ENCODE measurements at regions not wholly inside any gene's neighbourhood (a gene's known extent, or its start where the extent isn't known, plus 50 kb on each side); places are given as distances from the start of the nearest gene placed in this dataset.

DNA sequence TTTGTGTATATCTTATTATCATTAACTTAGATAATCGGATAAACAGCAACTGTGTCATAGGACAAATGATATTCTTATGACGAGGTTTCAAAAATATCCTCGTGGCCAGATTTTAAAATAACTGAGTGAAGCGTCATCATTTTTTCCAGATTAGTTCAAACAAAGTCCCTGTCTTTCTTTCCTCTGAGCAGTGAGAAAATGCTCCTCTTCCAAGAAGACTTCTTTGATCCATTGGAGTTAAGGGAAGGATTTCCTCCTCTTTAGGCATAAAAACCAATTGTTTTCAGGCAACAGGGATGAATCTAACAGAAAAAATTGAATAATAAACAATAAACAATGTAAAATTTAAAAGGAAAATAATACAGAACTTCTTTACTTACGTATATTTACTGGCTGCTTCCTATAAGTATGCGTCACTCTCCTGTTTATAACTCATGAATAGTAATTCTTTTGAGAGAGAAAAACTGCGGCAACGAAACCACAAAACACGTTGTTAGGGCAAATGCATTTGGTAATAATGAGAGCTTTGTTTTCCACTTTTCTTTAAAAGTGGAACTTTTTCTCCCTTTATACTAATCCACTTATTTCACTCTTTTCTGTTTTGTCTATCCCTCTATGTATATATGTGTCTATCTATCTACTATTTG, 419.4 kb upstream of the ONECUT1 start:
- TF ChIP-seq EZH2phosphoT487 (IDR thresholded peaks at IDR 0.05; ENCODE audit: low read depth, severe bottlenecking, unreplicated experiment) (no peak), EZH2 (IDR thresholded peaks at IDR 0.05; ENCODE audit: borderline replicate concordance) (no peak)
- TF ChIP-seq, protein P1, sequence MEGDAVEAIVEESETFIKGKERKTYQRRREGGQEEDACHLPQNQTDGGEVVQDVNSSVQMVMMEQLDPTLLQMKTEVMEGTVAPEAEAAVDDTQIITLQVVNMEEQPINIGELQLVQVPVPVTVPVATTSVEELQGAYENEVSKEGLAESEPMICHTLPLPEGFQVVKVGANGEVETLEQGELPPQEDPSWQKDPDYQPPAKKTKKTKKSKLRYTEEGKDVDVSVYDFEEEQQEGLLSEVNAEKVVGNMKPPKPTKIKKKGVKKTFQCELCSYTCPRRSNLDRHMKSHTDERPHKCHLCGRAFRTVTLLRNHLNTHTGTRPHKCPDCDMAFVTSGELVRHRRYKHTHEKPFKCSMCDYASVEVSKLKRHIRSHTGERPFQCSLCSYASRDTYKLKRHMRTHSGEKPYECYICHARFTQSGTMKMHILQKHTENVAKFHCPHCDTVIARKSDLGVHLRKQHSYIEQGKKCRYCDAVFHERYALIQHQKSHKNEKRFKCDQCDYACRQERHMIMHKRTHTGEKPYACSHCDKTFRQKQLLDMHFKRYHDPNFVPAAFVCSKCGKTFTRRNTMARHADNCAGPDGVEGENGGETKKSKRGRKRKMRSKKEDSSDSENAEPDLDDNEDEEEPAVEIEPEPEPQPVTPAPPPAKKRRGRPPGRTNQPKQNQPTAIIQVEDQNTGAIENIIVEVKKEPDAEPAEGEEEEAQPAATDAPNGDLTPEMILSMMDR (IDR thresholded peaks at IDR 0.05; ENCODE audit: poor library complexity) = no peak
- H2AFZ ChIP-seq = no peak overlapping the region

DNA sequence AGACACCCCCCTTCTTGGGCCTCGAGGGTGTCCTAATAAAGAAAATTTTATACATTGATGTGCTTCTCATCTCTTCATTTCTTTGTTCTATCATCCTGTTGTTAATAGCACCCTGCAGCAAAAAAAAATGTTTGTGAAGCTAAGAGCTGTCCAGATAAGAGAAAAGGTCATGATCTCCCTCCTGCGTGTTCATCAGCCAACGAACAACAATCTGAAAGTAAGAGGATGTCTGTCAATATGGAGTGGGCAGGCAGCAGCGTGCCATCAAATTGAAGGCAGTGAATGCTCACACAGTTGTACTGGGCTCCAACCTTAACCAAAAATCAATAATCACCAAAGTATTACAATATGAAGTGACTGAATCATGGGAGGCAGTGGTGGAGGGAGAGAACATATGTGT, 418.6 kb upstream of the ONECUT1 start:
- DNase-seq (ENCODE audit: low spot score) = no peak
- no peak for TF ChIP-seq EZH2phosphoT487 (IDR thresholded peaks at IDR 0.05; ENCODE audit: low read depth, severe bottlenecking, unreplicated experiment)
- no peak for TF ChIP-seq EZH2 (IDR thresholded peaks at IDR 0.05; ENCODE audit: borderline replicate concordance)
- TF ChIP-seq, protein P1 (IDR thresholded peaks at IDR 0.05; ENCODE audit: poor library complexity) = no peak
- Histone ChIP-seq H3K4me2 (no peak overlapping the region), H3K27me3 (no peaks in the 10 kb centered on the region), H2AFZ (no peak overlapping the region), H3K4me3 (no peak overlapping the region), H3K9me2 (replicated peaks; ENCODE audit: insufficient read depth) (no peaks in the 10 kb centered on the region), H3K9me3 (ENCODE audit: low read depth) (no peaks in the 10 kb centered on the region), H3K36me3 (replicated peaks; ENCODE audit: insufficient read depth, low read depth) (no peaks in the 10 kb centered on the region), H3K27ac (no peak overlapping the region), H3K79me2 (no peaks in the 10 kb centered on the region), H4K20me1 (ENCODE audit: insufficient read depth, poor library complexity, severe bottlenecking) (no peaks in the 10 kb centered on the region), H3K4me1 (ENCODE audit: insufficient read depth) (no peaks in the 10 kb centered on the region)
- WGBS (ENCODE audit: low lambda C conversion rate, missing lambda C conversion rate) = 63% methylated on average over 4 of the region's 4 CpGs

More for the DNA sequence above, 419.4 kb upstream of the ONECUT1 start:
- no peak for DNase-seq (ENCODE audit: low spot score)
- Histone ChIP-seq H3K27me3 (no peaks in the 10 kb centered on the region), H3K4me1 (ENCODE audit: insufficient read depth) (no peaks in the 10 kb centered on the region), H3K4me3 (no peak overlapping the region), H4K20me1 (ENCODE audit: insufficient read depth, poor library complexity, severe bottlenecking) (no peaks in the 10 kb centered on the region), H3K79me2 (no peaks in the 10 kb centered on the region), H3K9me3 (ENCODE audit: low read depth) (no peaks in the 10 kb centered on the region), H3K4me2 (no peak overlapping the region), H3K9me2 (replicated peaks; ENCODE audit: insufficient read depth) (no peaks in the 10 kb centered on the region), H3K27ac (no peak overlapping the region), H3K36me3 (replicated peaks; ENCODE audit: insufficient read depth, low read depth) (no peaks in the 10 kb centered on the region)
- WGBS (ENCODE audit: low lambda C conversion rate, missing lambda C conversion rate) = 91% methylated on average over 9 of the region's 9 CpGs

DNA sequence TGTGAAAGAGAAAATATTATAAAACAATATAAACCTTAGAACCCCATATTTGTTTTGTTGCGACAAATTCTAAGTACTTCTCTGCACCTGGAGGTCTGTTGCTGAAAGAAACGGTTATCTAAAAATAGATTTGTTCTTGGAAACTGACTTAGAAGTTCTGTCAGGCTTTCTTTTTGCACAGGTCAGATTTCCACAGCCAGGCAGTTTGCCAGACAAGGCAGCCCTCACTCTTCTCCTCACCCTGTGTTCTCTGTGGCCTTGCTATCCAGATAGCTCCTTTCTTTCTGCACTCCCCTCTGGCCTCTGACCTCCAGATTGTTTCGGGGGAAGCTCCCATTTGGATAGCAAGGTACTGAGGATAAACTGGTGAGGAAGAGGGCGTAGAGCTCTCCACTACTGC, 413.3 kb upstream of the ONECUT1 start:
- TF ChIP-seq EZH2phosphoT487 (IDR thresholded peaks at IDR 0.05; ENCODE audit: low read depth, severe bottlenecking, unreplicated experiment) = no peak
- TF ChIP-seq EZH2 (IDR thresholded peaks at IDR 0.05; ENCODE audit: borderline replicate concordance) = no peak
- TF ChIP-seq, protein P1 (IDR thresholded peaks at IDR 0.05; ENCODE audit: poor library complexity) = no peak
- no peaks in the 10 kb centered on the region for H3K36me3 ChIP-seq (replicated peaks; ENCODE audit: insufficient read depth, low read depth)
- H4K20me1 ChIP-seq (ENCODE audit: insufficient read depth, poor library complexity, severe bottlenecking) = no peaks in the 10 kb centered on the region
- no peak overlapping the region for H3K27ac ChIP-seq
- H3K4me2 ChIP-seq = no peak overlapping the region
- H2AFZ ChIP-seq = no peak overlapping the region
- no peaks in the 10 kb centered on the region for H3K79me2 ChIP-seq
- no peaks in the 10 kb centered on the region for H3K4me1 ChIP-seq (ENCODE audit: insufficient read depth)
- WGBS (ENCODE audit: low lambda C conversion rate, missing lambda C conversion rate) = 68% methylated on average over 4 of the region's 4 CpGs
- H3K4me3 ChIP-seq = no peak overlapping the region
- no peaks in the 10 kb centered on the region for H3K9me2 ChIP-seq (replicated peaks; ENCODE audit: insufficient read depth)
- H3K27me3 ChIP-seq = peaks cover 8% of the 10 kb centered on the region
- no peaks in the 10 kb centered on the region for H3K9me3 ChIP-seq (ENCODE audit: low read depth)
- no peak for DNase-seq (ENCODE audit: low spot score)
